HG02943 (cell line): ENCODE measurements at regions not wholly inside any gene's neighbourhood (a gene's known extent, or its start where the extent isn't known, plus 50 kb on each side); places are given as distances from the start of the nearest gene placed in this dataset.

ENCODE experiments used
- ATAC-seq: cut with Tn5 transposase; IDR thresholded peaks from one replicate; pipeline ENCODE4 v1.9.1; 2021; ENCODE audit warnings: mild to moderate bottlenecking, low read depth, moderate library complexity; ENCODE audit not compliant: unreplicated experiment

- no peak for ATAC-seq
Observed at GRCh38 chr5:30765706-30766105, 427.8 kb upstream of the CDH6 start.

- ATAC-seq, result no peak
Observed at GRCh38 chr5:30765227-30765626, 428.3 kb upstream of the CDH6 start.

GRCh38 chr5:30764704-30765103 is 428.8 kb upstream of the CDH6 start:
- ATAC-seq, result no peak

DNA sequence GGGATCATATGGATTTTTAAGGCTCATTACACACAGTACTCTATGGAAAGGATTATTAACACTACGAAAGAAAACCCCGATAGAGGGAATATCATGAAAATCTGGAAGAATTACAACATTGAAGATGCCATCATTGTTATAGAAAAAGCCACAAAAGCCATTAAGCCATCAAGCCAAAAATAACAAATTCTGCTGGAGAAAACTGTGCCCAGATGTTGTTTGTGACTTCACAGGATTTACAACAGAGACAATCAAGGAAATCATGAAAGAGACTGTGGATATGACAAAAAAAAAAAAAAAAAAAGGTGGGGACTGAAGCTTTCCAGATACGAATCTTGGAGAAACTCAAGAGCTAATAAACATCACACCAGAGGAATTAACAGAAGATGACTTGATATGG is 433.8 kb upstream of the CDH6 start:
- no peak for ATAC-seq

DNA sequence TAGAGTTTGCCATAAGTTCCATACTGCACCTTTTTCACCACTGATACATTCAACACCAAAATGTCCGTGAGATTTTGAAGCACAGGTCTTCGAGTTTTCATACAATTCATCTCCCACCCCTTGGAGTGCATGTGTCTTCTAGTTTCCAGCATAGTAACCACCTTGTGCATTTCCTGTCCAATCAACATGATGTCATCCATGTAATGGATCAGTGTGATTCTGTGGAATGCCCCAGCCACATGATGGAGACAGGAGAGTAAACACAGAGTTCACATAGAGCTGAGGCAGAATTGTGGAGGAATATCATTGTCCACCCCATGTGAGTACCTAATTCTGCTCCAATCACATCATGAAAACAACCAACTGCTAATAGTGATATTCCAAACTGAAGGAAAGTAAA is 441.5 kb upstream of the CDH6 start:
- ATAC-seq, result no peak

DNA sequence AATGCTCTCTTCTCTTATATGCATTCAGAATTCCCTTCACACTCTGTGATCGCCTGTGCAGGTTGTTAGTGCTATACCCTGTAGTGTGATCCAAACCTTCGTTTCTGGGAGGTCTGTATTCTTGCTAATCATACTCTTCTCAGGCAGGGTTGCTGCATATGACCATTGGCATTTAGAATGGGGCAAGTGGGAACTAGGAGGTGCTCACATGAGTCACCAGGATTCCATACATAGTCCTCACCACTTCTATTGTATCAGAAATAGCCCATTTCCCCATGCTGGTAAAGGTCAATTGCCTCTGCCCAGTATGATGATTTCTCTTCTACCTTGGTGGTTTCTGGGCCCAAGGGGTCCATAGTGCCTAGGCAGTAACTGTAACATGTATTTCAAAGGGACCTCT is 443.5 kb upstream of the CDH6 start:
- ATAC-seq, result no peak

GRCh38 chr5:30747412-30747811 is 446.1 kb upstream of the CDH6 start:
- ATAC-seq, result no peak

- no peak for ATAC-seq
Observed at GRCh38 chr5:30736669-30737068, 456.8 kb upstream of the CDH6 start.

DNA sequence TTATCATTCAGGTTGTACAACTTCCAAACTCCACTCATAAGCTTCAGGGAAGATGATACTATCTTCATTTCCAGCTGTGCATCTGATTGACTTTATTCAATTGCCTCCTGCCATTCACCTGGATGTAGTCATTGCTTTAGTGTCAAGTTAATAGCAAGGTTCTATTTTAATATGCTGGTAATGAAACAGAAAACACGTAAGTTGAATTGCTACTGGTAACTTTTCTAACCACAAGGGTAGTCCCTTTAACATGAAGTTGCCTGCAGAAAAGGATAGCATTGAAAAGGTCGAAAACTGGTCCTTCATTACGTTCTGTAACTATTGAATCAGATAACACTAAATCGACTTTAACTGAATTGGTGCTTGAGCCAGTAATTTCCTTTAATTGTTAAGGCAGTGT is 459.4 kb upstream of the CDH6 start:
- ATAC-seq, result no peak

- ATAC-seq, result no peak
Observed at GRCh38 chr5:30725073-30725472, 468.4 kb upstream of the CDH6 start.

DNA sequence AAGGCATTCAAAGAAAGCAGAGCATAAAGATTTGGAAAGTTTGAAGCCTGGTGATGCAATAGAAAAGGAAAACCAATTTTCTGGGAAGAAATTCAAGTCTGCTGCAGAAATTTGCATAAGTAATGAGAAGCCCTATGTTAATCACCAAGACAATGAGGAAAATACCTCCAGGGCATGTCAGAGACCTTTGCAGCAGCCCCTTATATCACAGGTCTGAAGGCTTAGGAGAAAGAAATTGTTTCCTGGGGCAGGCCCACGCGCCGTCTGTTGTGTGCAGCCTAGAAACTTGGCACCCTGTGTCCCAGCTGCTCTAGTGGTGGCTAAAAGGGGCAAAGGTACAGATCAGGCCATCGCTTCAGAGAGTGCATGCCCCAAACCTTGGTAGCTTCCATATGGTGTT is 495.3 kb upstream of the CDH6 start:
- no peak for ATAC-seq

- no peak for ATAC-seq
Observed at GRCh38 chr5:30693326-30693725, 500.2 kb upstream of the CDH6 start.

DNA sequence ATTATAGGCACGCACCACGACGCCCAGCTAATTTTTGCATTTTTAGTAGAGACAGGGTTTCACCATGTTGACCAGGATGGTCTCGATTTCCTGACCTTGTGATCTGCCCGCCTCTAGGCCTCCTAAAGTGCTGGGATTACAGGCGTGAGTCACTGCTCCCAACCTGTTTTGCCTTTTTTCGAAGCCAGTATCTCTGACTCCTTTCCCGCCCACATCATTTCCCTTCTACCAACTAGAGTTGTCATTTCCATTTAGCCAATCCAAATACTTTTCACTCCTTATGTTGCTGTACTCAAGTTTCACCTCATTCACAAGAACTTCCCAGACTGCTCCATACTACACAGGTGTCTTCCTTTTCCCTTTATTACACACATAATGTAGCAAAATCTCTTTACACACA is 502.6 kb upstream of the CDH6 start:
- no peak for ATAC-seq

DNA sequence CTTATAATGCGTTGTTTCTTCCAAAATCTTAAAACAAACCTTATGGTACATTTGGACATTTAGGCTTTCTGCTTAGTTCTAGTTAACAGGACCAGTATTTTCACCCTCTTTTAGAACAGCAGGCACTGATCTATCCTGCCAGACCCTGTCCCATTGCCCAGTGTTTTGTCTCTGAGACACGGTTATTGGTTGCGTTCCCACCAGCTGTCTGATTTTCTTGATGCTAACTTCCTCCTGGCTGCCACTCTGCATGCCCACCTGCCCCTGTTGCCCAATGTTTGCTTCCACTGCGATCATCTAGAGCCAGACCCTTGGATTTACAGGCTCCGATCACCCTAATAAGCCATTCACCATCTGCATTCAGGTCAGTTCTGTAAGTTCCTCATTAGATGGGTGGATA is 506.0 kb upstream of the CDH6 start:
- ATAC-seq, result no peak

DNA sequence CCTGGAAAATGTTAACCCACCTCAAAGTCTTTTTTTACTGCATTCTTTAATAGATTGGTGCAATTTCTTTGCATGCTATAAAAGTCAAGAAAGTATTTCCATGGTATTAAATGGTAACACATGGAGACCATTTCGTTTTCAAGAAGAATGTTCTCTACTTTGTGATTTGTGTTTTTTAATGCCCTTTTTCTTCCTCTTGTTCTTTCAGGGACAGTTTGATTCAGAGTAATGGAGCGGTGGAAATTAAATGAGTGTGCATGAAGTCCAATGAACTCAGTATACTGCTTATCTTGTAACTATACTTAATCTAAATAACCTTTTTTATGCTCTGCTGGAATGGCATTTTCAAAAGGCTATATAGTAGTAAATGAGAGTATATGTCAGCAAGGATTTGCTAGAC is 507.0 kb upstream of the CDH6 start:
- no peak for ATAC-seq

DNA sequence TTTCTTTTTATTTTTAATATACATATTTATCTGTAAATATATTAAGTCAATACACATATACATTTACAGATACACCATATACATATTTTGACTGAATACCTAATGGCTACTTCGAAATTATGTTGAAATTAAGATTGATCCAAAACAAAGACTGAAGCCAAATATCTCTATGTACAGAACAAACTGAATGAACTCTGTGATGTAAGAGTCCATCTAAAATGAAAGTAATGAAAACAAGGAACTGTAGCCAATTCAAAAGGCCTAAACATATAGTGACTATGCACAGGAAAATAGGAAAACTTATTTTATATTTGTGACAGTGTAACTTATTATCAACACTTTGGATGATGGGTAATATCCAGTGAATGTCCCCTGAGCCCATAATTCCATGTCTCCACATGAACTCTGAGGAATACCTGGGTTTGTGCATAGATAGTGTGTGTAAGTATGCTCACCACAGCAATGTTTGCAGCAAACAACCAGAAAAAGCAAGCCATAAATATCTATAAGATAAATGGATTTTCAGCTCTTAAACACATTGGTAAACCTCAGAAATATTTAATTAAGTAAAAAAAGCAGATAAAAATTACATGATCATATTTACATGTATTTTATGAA is 517.2 kb upstream of the CDH6 start:
- ATAC-seq, result no peak

- no peak for ATAC-seq
Observed at GRCh38 chr5:30667293-30667692, 526.2 kb upstream of the CDH6 start.

DNA sequence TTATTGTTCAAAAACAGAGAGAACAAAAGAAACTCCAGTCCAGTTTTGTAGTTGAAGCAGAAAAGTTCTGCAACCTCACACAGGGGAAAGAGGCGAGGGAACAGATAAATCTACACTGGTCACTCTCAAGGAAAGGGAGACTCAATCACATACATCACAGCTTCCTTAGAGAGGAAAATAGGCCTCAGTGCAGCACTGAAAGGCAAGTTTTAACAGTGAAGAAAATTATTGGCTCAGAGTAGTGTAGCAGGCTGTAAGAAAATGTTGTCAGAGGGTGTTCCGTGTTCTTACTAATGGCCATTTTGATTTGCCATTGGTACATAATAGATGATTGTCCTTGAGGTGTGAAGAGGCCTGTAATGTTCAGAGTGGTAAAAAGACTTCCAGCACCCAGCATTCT is 530.0 kb upstream of the CDH6 start:
- no peak for ATAC-seq

DNA sequence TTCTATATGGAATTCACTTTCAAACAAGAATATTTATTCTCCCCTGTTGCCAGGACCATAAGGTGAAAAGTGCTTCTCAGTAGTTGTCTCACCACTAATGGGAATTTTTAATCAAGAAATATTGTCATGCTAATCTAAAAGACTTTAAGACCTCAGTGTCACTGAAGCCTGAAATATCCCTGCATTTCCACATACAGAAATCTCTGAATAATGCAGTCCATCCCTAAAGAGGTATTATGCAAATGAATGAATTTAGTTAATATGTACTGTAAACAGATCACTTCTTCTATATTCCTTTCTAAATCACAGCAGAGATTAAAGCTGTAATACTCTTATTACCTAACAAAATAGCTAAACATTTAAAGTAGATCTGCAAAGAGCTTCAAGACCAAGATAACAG is 531.1 kb upstream of the CDH6 start:
- ATAC-seq, result no peak

- ATAC-seq, result no peak
Observed at GRCh38 chr5:30661730-30662129, 531.8 kb upstream of the CDH6 start.

DNA sequence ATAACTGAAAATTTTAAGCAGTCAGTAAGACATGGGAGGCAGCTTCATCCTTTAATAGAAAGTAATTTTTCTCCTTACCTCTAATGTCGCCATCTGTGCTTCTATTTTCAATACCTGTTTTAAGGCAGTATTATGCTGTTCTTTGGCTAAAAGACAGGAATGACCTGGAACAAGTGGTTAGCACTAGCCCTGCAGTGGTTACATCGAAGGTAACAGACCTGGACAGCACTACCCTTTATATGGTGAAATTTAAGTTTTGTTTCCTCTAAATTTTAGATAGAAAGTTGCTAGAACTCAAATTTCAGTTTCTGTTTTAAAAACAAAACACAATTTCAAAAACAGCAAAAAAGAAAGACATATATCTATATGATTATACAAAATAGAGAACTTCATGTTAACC is 534.1 kb upstream of the CDH6 start:
- ATAC-seq, result no peak

GRCh38 chr5:30650311-30650710 is 543.2 kb upstream of the CDH6 start:
- ATAC-seq, result no peak

- ATAC-seq, result no peak
Observed at GRCh38 chr5:30638899-30639298, 554.6 kb upstream of the CDH6 start.
